ENCODE measurements at regions not wholly inside any gene's neighbourhood (a gene's known extent, or its start where the extent isn't known, plus 50 kb on each side); places are given as distances from the start of the nearest gene placed in this dataset.

DNA sequence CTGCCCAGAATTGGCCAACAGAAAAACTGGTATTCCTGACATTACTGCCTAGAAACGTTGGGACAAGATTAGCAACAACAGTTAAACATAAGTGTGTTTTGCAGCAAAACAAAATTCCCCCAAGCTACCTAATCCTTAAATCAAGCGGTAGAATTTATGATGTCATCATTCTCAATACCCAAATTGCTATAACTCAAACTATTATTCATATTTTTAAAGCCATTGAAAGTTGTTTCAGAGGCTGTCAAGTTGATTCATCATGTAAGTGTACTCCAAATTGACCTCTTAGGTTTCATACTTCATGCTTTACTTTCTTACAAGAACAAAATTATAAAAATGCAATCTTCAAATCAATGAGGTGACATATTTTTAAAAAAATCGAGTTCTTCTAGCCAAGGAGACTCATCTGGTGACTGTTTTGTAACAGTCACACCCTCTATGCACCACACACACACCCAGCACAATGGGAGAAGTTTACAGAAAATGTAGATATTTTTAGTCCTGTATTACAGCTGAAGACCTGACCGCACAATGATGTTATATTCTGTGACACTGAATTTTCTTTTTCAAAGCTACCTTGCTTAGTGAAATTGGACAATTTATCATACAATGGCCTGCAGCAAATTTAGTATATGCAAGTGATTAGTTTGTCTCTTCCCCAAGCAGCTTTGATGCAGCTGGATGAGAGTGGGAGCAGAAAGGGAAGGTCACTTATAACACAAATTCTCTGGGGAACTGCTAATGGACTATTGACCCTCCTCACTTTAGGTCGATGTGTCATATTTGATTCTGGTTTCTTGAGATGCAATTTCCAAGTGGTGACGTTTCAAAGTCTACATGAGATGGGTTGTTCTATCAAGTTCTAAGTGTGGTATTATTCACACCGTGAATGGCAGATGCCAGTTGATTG lies 345.3 kb upstream of the OBI1 start:
- TF ChIP-seq, protein P1, sequence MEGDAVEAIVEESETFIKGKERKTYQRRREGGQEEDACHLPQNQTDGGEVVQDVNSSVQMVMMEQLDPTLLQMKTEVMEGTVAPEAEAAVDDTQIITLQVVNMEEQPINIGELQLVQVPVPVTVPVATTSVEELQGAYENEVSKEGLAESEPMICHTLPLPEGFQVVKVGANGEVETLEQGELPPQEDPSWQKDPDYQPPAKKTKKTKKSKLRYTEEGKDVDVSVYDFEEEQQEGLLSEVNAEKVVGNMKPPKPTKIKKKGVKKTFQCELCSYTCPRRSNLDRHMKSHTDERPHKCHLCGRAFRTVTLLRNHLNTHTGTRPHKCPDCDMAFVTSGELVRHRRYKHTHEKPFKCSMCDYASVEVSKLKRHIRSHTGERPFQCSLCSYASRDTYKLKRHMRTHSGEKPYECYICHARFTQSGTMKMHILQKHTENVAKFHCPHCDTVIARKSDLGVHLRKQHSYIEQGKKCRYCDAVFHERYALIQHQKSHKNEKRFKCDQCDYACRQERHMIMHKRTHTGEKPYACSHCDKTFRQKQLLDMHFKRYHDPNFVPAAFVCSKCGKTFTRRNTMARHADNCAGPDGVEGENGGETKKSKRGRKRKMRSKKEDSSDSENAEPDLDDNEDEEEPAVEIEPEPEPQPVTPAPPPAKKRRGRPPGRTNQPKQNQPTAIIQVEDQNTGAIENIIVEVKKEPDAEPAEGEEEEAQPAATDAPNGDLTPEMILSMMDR (IDR thresholded peaks at IDR 0.05; ENCODE audit: insufficient read depth, low read length, poor library complexity, severe bottlenecking) = no peak
- no peak for TF ChIP-seq EZH2phosphoT487 (conservative IDR thresholded peaks at IDR 0.05; ENCODE audit: low read length)
